ENCODE measurements at regions not wholly inside any gene's neighbourhood (a gene's known extent, or its start where the extent isn't known, plus 50 kb on each side); places are given as distances from the start of the nearest gene placed in this dataset.

DNA sequence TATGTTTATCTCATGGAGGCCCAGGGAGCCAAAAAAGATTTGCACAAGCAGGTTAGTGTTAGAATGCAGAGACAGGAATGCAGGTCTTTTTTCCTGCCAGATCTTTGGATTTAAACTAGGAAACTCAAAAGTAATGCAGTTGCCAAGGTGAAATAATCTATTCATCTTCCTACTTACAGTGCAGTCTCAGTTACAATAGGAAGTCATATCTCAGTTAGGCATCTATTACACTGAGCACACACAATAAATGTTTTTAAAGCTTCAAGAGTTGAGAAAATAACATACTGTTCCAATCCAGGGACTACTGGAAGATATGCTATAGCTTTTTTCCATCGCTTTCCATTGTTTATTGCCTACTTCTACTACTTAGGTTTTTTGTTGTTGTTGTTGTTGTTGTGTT is 279.3 kb upstream of the E2F7 start:
- TF ChIP-seq, protein P1, sequence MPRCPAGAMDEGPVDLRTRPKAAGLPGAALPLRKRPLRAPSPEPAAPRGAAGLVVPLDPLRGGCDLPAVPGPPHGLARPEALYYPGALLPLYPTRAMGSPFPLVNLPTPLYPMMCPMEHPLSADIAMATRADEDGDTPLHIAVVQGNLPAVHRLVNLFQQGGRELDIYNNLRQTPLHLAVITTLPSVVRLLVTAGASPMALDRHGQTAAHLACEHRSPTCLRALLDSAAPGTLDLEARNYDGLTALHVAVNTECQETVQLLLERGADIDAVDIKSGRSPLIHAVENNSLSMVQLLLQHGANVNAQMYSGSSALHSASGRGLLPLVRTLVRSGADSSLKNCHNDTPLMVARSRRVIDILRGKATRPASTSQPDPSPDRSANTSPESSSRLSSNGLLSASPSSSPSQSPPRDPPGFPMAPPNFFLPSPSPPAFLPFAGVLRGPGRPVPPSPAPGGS (IDR thresholded peaks at IDR 0.05): no peak
- TF ChIP-seq NFE2L2 (conservative IDR thresholded peaks at IDR 0.05; ENCODE audit: low read length) (no peak), POLR2A (IDR thresholded peaks at IDR 0.05; ENCODE audit: low read length) (no peak)

All from A549 (cell line).